ENCODE measurements at regions not wholly inside any gene's neighbourhood (a gene's known extent, or its start where the extent isn't known, plus 50 kb on each side); places are given as distances from the start of the nearest gene placed in this dataset.

GRCh38 chr10:43803791-43804190 lies 155.1 kb upstream of the ZNF32 start:
- ChIA-PET POLR2A (no interaction called here), CTCF (no interaction called here)
- no peaks in the 10 kb centered on the region for H3K36me3 Mint-ChIP-seq (ENCODE audit: low read depth)
- no peak overlapping the region for H3K27ac Mint-ChIP-seq
- no peak for ATAC-seq (ENCODE audit: low read depth)
- no peaks in the 10 kb centered on the region for H3K9me3 Mint-ChIP-seq
- H3K4me1 Mint-ChIP-seq, result peaks cover 5% of the 10 kb centered on the region
- no peak for TF ChIP-seq CTCF (IDR thresholded peaks at IDR 0.05)
- H3K4me3 Mint-ChIP-seq, result no peak overlapping the region
- peaks cover 7% of the 10 kb centered on the region for H3K27me3 Mint-ChIP-seq
- no peak for DNase-seq
- intact Hi-C loops (cut with micrococcal nuclease), result no loop called here

GRCh38 chr10:43802988-43803696 lies 154.5 kb upstream of the ZNF32 start:
- peaks cover 5% of the 10 kb centered on the region for H3K4me1 Mint-ChIP-seq
- intact Hi-C loops (cut with micrococcal nuclease), result no loop called here

GRCh38 chr10:43801626-43802025 lies 152.9 kb upstream of the ZNF32 start:
- no peaks in the 10 kb centered on the region for H3K9me3 Mint-ChIP-seq
- no peaks in the 10 kb centered on the region for H3K36me3 Mint-ChIP-seq (ENCODE audit: low read depth)
- ChIA-PET POLR2A (no interaction called here), CTCF (no interaction called here)
- H3K4me3 Mint-ChIP-seq, result no peak overlapping the region
- ATAC-seq (ENCODE audit: low read depth), result no peak
- peaks cover 10% of the 10 kb centered on the region for H3K27me3 Mint-ChIP-seq
- no peak for DNase-seq
- TF ChIP-seq CTCF (IDR thresholded peaks at IDR 0.05), result no peak
- H3K27ac Mint-ChIP-seq, result no peak overlapping the region
- intact Hi-C loops (cut with micrococcal nuclease), result no loop called here
- no peaks in the 10 kb centered on the region for H3K4me1 Mint-ChIP-seq

More at GRCh38 chr10:43802988-43803696, 154.5 kb upstream of the ZNF32 start:
- H3K27me3 Mint-ChIP-seq, result peaks cover 10% of the 10 kb centered on the region
- no peaks in the 10 kb centered on the region for H3K9me3 Mint-ChIP-seq
- CTCF ChIA-PET, result no interaction called here
- no peak overlapping the region for H3K27ac Mint-ChIP-seq
- no peak overlapping the region for H3K4me3 Mint-ChIP-seq
- ATAC-seq (ENCODE audit: low read depth) (no peak), DNase-seq (no peak)
- TF ChIP-seq CTCF (IDR thresholded peaks at IDR 0.05), result no peak
- H3K36me3 Mint-ChIP-seq (ENCODE audit: low read depth), result no peaks in the 10 kb centered on the region
- POLR2A ChIA-PET, result no interaction called here

GRCh38 chr10:43801140-43801539 lies 152.5 kb upstream of the ZNF32 start:
- Mint-ChIP-seq H3K4me1 (no peaks in the 10 kb centered on the region), H3K27me3 (peaks cover 10% of the 10 kb centered on the region), H3K36me3 (ENCODE audit: low read depth) (no peaks in the 10 kb centered on the region), H3K4me3 (no peak overlapping the region), H3K9me3 (no peaks in the 10 kb centered on the region), H3K27ac (no peak overlapping the region)
- DNase-seq, result no peak
- ChIA-PET POLR2A (no interaction called here), CTCF (no interaction called here)
- intact Hi-C loops (cut with micrococcal nuclease), result no loop called here
- no peak for ATAC-seq (ENCODE audit: low read depth)
- TF ChIP-seq CTCF (IDR thresholded peaks at IDR 0.05), result no peak

GRCh38 chr10:43796781-43797180 lies 148.1 kb upstream of the ZNF32 start:
- no peaks in the 10 kb centered on the region for H3K4me1 Mint-ChIP-seq
- ATAC-seq (ENCODE audit: low read depth) (no peak), DNase-seq (no peak)
- no peaks in the 10 kb centered on the region for H3K36me3 Mint-ChIP-seq (ENCODE audit: low read depth)
- intact Hi-C loops (cut with micrococcal nuclease), result no loop called here
- H3K27ac Mint-ChIP-seq, result no peak overlapping the region
- TF ChIP-seq CTCF (IDR thresholded peaks at IDR 0.05), result no peak
- no peaks in the 10 kb centered on the region for H3K9me3 Mint-ChIP-seq
- no peak overlapping the region for H3K4me3 Mint-ChIP-seq
- ChIA-PET POLR2A (no interaction called here), CTCF (no interaction called here)
- H3K27me3 Mint-ChIP-seq, result peaks cover 12% of the 10 kb centered on the region
